Transverse colon (tissue), 4 donors: ENCODE measurements at regions not wholly inside any gene's neighbourhood (a gene's known extent, or its start where the extent isn't known, plus 50 kb on each side); places are given as distances from the start of the nearest gene placed in this dataset.

Experiments used
- DNase-seq: peaks from one replicate; pipeline ENCODE4 v3.0.0-alpha.2; 2019
- H3K27ac ChIP-seq, 4 donors: fragments of 200-600 bp; sonication (generic); 2 replicates each; pipeline ENCODE4 v1.5.1; 2016 to 2018; ENCODE audit warnings: inconsistent platforms in 4 of 4
- H3K27me3 ChIP-seq: fragments of 200-600 bp; sonication (generic); 2 replicates; pipeline ENCODE4 v1.5.1; 2017; ENCODE audit warnings: inconsistent platforms
- H3K36me3 ChIP-seq, 4 donors: fragments of 200-600 bp; sonication (generic); 2 replicates each; pipeline ENCODE4 v1.5.1; 2017 to 2019; ENCODE audit warnings: inconsistent platforms in 4 of 4
- H3K4me1 ChIP-seq, 4 donors: fragments of 200-600 bp; sonication (generic); 2 replicates each; pipeline ENCODE4 v1.5.1; 2017 to 2020; ENCODE audit warnings: inconsistent platforms in 4 of 4
- H3K4me3 ChIP-seq, 4 donors: fragments of 200-600 bp; sonication (generic); 1 replicate in 1 of 4; 2 replicates in 3 of 4; pipeline versions ENCODE4 v1.5.1 to v1.6.1; 2017 to 2019; ENCODE audit warnings: inconsistent platforms in 4 of 4
- H3K9me3 ChIP-seq, 2 donors: fragments of 200-600 bp; sonication (generic); 2 replicates each; pipeline ENCODE4 v1.5.1; 2017 to 2019; ENCODE audit warnings: inconsistent platforms in 2 of 2
- EP300 ChIP-seq: sonication (generic); formaldehyde crosslinking; IDR thresholded peaks from one replicate; pipeline ENCODE4 v1.6.1; 2017; ENCODE audit warnings: antibody characterized with exemption, low read depth
- POLR2A ChIP-seq: fragments of 450-650 bp; IDR thresholded peaks from one replicate; pipeline ENCODE4 v1.6.1; 2016; ENCODE audit warnings: antibody characterized with exemption, mild to moderate bottlenecking, moderate library complexity
- POLR2AphosphoS5 ChIP-seq, 3 donors: sonication (generic); formaldehyde crosslinking; IDR thresholded peaks; one replicate each; pipeline ENCODE4 v1.6.1; 2016; ENCODE audit warnings: antibody characterized with exemption in 3 of 3
- WGBS, 2 donors: methylation state at CpG; one replicate each; pipeline ENCODE4 v1.1.5; 2018; ENCODE audit warnings: low coverage in 1 of 2; 5-methylcytosine and 5-hydroxymethylcytosine counted together
- in situ Hi-C, 4 donors: fragments of 200-750 bp; cut with MboI; loops; one replicate each; pipeline versions ENCODE4 v1.15.0 to v1.15.1; 2017; ENCODE audit warnings: low sequenced_read_pairs in 3 of 4, low pct_ligation_motif_present in 1 of 4, low pct_unique_long_range_greater_than_20kb in 1 of 4
- intact Hi-C: fragments of 100-400 bp; cut with DNase I; formaldehyde crosslinking; loops from one replicate; pipeline ENCODE4 v1.15.1; 2023; ENCODE audit warnings: low total_unique reads
- TF ChIP-seq, protein P1 (sequence below), 5 experiments: fragments of 200-600 bp in 3 of 5; fragments of 450-650 bp in 2 of 5; sonication (generic) in 3 of 5; IDR thresholded peaks; 1 replicate in 2 of 5; 2 replicates in 3 of 5; pipeline ENCODE4 v1.5.1; 2016 to 2017; ENCODE audit warnings: antibody characterized with exemption in 5 of 5, inconsistent platforms in 3 of 5, mild to moderate bottlenecking in 2 of 5, moderate library complexity in 1 of 5

DNA sequence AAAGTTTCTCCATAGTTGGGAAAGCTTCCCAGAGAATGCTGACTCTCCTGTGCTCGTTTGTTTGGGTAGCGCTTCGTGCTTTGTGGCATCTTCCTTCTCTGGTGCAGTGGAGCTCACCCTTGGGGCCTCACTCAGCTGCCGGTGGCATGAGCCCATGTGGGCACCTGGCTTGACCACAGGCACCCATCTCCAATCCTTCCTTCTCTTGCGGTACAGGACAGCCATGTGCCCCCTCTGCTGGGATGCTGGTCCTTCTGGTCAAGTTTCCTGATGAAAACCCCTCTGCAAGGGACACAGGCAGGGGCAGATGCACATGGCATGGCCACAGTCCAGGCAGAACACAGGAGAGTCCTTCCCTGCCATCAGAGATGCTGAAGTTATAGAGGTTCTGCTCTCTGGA, 555.9 kb upstream of the HS6ST1 start:
- Histone ChIP-seq H3K27me3 (no peaks in the 10 kb centered on the region), H3K4me3 (no peak overlapping the region), H3K36me3 (no peaks in the 10 kb centered on the region), H3K9me3 (no peaks in the 10 kb centered on the region), H3K4me1 (no peaks in the 10 kb centered on the region), H3K27ac (no peak overlapping the region)
- in situ Hi-C loops: no loop called here
- TF ChIP-seq POLR2A (no peak), POLR2AphosphoS5 (IDR thresholded peaks at IDR 0.05) (no peak), EP300 (no peak)
- TF ChIP-seq, protein P1, sequence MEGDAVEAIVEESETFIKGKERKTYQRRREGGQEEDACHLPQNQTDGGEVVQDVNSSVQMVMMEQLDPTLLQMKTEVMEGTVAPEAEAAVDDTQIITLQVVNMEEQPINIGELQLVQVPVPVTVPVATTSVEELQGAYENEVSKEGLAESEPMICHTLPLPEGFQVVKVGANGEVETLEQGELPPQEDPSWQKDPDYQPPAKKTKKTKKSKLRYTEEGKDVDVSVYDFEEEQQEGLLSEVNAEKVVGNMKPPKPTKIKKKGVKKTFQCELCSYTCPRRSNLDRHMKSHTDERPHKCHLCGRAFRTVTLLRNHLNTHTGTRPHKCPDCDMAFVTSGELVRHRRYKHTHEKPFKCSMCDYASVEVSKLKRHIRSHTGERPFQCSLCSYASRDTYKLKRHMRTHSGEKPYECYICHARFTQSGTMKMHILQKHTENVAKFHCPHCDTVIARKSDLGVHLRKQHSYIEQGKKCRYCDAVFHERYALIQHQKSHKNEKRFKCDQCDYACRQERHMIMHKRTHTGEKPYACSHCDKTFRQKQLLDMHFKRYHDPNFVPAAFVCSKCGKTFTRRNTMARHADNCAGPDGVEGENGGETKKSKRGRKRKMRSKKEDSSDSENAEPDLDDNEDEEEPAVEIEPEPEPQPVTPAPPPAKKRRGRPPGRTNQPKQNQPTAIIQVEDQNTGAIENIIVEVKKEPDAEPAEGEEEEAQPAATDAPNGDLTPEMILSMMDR (IDR thresholded peaks at IDR 0.05): no peak
- WGBS, 2 donors: 81% methylated on average over 5 of the region's 5 CpGs; no CpG with 5 or more reads in 1 of the 2 donors
- no peak for DNase-seq
- intact Hi-C loops: no loop called here

DNA sequence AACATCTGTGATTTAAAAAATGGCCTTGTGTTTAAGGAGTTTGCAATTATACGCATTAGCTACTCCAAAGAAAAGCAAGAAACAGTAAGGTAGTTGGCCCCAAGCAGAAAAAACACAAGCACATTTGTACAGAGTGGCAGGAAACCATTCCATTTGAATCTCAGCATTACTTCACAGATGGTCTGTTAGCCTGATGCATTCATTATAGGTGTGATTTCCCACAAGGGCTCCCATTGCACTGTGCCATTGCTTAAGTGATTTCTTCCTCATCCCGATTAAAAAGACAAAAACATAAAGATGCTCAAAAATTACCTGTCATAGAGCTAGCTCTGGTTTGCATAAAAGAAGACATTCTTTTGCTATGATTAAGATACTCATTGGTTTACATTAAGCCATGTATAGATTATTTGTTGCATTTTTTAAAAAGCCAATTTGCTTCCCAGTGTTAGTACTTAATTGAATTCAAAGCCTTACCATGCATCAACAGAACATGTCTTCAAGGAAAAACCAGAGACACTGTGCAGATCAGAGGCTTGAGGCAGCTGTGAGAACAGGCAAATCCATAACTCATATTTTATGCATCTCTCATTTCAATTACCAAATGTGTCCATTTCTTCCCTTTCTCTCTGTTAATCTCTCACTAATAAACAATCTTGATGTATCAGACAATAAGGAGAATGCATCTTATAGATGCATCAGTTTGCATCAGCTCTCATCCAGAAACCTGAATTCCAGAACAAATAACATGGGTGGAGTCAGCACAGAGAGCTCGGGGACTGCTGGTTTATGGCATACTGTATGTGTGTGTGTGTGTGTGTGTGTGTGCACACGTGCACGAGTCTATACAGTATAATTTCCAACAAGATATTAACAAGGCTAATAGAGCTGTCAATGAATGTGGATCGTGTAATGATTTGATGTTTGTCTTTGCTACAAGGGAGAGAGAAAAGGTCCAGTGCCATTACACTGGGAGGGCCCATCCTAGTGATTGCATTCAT, 558.6 kb upstream of the HS6ST1 start:
- in situ Hi-C loops (no loop called here), intact Hi-C loops (no loop called here)
- no peaks in the 10 kb centered on the region for H3K4me1 ChIP-seq
- no peak overlapping the region for H3K4me3 ChIP-seq
- H3K36me3 ChIP-seq: no peaks in the 10 kb centered on the region
- 46 to 56% methylated on average over 6 of the region's 6 CpGs for WGBS, 2 donors
- TF ChIP-seq POLR2AphosphoS5 (IDR thresholded peaks at IDR 0.05): no peak
- TF ChIP-seq POLR2A: no peak
- TF ChIP-seq, protein P1 (IDR thresholded peaks at IDR 0.05): no peak
- TF ChIP-seq EP300: no peak
- no peak overlapping the region for H3K27ac ChIP-seq
- H3K27me3 ChIP-seq: no peaks in the 10 kb centered on the region
- no peak for DNase-seq
- no peaks in the 10 kb centered on the region for H3K9me3 ChIP-seq

DNA sequence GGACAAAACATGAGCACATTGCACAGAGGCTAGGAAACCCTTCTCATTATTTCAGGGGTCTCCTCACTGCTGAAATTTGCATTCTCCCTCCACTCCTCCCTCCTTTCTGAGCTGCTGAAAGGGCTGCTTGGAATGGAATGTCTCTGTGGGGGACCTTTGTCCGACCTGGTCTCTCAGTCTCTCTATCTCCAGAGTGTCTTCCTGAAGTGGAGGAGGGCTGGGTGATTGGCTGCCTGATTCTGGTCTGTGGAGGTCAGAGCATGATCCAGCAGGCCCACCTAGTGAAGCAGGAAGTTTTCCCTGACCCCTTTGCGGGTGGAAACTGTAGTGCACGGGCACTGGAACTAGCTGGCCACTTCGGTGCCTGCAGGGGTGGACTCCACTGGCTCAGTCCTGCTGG, 560.5 kb upstream of the HS6ST1 start:
- intact Hi-C loops: no loop called here
- H3K4me3 ChIP-seq: no peak overlapping the region
- H3K27me3 ChIP-seq: no peaks in the 10 kb centered on the region
- H3K27ac ChIP-seq: no peak overlapping the region
- H3K36me3 ChIP-seq: no peaks in the 10 kb centered on the region
- in situ Hi-C loops: no loop called here
- 58 to 60% methylated on average over 1 to 4 of the region's 4 CpGs for WGBS, 2 donors
- H3K4me1 ChIP-seq: no peaks in the 10 kb centered on the region
- TF ChIP-seq, protein P1 (IDR thresholded peaks at IDR 0.05): no peak
- no peak for TF ChIP-seq EP300
- no peak for TF ChIP-seq POLR2A
- TF ChIP-seq POLR2AphosphoS5 (IDR thresholded peaks at IDR 0.05): no peak
- H3K9me3 ChIP-seq: no peaks in the 10 kb centered on the region
- no peak for DNase-seq

- no peak for TF ChIP-seq EP300
- TF ChIP-seq POLR2A: no peak
- TF ChIP-seq, protein P1 (IDR thresholded peaks at IDR 0.05): no peak
- no peak for TF ChIP-seq POLR2AphosphoS5 (IDR thresholded peaks at IDR 0.05)
- Histone ChIP-seq H3K4me1 (no peaks in the 10 kb centered on the region), H3K36me3 (no peaks in the 10 kb centered on the region), H3K27me3 (no peaks in the 10 kb centered on the region), H3K4me3 (no peak overlapping the region), H3K27ac (no peak overlapping the region), H3K9me3 (no peaks in the 10 kb centered on the region)
- in situ Hi-C loops (no loop called here), intact Hi-C loops (no loop called here)
- no peak for DNase-seq
Measured at GRCh38 chr2:128894896-128895295, 576.2 kb upstream of the HS6ST1 start.
